Ureter (tissue), 1 donor: ENCODE measurements at regions not wholly inside any gene's neighbourhood (a gene's known extent, or its start where the extent isn't known, plus 50 kb on each side); places are given as distances from the start of the nearest gene placed in this dataset.

Source experiments
- DNase-seq: peaks from one replicate; pipeline ENCODE4 v3.0.0-alpha.2; 2020; ENCODE audit warnings: low spot score
- donor health status: DM: yes; HTN: yes; CAD: no.

DNA sequence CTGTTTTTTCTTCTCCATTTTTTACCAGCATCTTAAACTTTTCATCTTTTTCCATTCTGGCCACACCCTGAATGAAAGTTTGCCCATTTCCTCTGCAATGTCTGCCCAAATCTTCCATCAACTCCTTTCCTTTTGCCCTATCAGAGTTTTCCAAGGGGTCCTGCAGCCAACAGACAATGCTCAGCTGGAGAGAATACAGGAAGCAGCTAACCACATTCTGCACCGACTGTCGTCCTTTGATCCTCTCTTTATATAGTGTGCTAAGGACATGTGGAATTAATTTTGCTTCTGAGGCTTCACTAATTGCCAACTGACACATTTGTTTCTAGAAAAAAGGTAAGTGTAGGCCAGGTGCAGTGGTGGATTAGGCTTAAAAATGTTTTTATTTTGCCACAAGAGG is 50.5 kb upstream of the DLX2 start:
- DNase-seq, result no peak

DNA sequence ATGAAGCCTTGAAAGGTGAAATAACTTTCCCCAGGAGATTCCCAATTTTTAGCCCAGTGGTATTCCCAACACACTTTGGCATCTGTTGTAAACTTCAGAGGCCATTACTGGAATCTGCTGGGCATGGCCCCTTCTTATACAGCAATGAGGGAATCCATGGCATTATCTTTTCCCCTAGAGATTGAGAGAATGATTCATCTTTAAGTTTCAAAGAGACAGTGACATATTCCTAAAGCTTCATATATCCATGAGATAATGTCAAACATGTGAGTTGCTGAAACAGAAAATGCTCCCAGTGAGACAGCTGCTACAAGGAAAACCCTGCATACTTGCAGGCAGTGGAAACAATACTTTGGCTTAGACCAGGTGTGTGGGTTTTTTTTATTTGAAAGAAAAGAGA is 51.1 kb upstream of the DLX2 start:
- no peak for DNase-seq

DNA sequence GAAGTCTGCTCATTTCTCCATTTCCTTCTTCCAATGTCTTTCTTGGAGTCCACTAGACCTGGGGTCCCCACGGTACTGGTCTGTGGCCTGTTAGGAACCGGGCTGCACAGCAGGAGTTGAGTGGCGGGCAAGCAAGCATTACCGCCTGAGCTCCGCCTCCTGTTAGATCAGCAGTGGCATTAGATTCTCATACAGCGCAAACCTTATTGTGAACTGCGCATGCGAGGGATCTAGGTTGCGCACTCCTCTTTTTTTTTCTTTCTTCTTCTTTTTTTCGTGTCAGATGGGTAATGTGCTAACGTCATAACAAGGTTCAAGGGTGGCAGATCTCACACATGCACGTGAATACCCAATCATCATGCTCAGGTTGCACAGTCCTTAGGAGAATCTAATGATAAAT is 53.1 kb upstream of the DLX2 start:
- DNase-seq, result no peak

DNA sequence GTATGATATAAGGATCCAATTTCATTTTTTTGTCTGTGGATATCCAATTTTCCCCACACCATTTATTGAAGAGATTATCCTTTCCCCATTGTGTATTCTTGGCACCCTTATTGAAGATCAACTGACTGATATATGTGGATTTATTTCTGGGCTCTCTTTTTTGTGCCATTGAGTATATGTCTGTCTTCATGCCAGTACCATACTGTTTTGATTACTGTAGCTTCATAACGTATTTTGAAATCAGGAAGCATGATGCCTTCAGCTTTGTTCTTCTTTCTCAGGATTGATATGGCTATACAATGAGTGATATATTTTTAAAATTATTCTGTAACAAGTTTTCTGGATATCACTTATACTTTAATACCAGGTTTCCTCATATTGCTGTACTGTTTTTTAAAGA is 58.1 kb upstream of the DLX2 start:
- DNase-seq, result no peak

DNA sequence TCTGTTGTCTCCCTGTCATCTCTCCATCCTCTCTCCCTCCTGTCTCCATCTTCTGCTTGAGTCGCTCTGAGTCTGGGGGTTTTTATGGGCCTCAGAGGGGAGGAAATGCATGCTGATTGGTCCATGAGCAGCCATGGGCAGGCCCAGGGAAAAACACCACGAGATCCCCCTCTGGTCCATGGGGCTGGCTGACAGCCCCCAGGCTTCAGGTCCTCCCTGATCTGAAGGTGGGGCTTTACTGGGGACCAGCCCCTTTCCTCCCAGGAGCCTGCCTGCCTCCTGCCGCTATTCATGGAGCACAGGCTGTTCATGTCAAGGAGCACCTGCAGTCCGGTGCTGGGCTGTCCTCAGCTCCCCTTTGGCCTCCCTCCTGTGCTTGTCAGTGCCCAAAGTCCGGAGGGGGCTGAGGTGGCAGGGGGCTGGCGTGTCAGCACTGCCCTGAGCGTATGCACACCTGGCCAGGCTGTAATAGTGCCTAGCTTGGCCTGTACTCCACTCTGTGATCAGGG is 59.6 kb upstream of the DLX2 start:
- DNase-seq, result no peak

DNA sequence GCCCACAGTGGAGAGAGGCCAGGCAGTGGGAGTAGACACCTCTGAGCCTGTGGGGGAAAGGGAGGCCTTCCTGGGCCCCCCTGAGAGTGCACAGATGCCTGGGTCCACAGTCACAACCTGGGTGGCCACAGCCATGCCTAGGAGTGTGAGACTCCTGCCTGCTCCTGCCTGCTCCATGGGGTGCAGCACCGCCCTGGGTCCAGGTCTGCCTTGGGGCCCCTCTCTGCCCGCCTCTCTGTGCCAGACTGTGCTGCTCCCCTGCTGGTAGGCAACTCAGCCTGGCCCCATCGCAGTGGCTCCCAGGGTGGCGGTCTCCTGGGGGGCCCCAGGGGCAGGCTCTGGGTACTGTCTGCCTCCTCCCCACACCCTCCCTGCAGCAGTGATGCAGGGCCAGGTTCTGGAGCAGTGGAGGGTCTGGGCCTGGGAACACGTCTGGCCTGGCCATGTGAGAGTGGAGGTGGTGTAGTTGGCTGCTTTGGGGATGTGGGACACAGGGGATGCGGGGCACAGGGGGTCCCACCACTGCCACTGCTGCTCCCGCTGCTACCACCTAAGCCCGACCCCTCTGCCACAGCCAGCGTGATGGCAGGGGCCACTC is 60.1 kb upstream of the DLX2 start:
- DNase-seq, result no peak

DNA sequence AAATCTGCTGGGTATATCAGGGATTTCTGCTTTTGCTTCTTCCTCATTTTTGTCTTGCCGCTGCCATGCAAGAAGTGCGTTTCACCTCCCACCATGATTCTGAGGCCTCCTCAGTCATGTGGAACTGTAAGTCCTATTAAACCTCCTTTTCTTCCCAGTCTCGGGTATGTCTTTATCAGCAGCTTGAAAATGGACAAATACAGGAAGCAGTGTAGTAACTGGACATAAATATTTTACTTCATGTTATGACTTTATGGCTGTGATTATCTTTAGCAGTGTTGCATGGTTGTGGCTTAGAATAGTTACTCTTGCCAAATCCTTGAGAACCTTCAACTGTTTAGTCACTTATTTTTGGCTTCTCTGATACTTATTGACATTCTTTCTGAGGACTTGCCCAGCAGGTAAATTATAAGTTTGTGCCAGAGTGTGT is 66.2 kb upstream of the DLX2 start:
- DNase-seq, result no peak

DNA sequence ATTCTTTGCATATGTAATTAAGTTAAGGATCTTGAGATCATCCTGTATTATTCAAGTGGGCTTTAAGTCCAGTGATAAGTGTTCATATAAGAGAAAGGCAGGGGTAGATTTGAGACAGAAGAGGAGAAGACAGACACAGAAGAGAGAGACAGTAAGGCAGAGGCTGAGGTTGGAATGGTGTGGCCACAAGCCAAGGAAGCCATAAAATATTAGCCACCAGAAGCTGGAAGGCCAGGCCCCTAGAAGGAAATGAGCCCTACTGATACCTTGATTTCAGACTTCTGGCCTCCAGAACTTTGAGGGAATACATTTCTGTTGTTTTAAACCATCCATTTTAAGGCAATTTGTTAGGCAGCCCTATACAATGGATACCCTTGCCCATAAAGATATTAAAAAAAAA is 66.9 kb upstream of the DLX2 start:
- DNase-seq, result no peak

DNA sequence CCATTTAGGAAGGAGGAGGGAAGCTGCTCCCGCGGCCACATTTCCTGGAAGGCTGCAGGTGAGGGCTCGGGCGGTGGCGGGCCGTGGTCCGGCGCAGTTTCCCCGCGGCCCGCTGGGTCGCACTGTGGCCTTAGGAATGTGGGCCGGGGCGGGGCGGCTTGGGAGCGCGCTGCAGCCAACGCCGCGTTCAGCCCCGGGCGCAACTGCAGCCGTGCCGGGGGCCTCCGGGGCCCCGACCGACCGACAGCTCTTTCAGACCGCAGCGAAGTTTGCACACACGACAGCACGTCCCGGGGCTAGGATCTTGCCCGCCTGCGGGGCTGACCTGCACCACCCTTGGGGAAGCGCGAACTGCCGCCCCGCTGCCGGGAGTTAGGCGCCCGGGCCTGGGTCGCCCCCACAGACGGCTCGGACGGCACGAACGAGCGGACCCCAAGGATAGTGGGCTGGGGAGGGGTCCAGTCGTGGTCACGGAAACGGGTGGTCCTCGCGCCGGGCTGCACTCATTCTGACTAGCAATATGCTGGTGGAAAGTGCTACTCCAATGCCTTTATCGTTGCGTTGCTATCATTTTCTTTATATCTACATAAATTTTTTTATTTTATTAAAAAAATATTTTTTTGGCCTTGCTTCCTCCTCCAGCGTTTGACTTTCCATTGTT is 69.9 kb upstream of the DLX2 start:
- DNase-seq, result peak; percentile 76

DNA sequence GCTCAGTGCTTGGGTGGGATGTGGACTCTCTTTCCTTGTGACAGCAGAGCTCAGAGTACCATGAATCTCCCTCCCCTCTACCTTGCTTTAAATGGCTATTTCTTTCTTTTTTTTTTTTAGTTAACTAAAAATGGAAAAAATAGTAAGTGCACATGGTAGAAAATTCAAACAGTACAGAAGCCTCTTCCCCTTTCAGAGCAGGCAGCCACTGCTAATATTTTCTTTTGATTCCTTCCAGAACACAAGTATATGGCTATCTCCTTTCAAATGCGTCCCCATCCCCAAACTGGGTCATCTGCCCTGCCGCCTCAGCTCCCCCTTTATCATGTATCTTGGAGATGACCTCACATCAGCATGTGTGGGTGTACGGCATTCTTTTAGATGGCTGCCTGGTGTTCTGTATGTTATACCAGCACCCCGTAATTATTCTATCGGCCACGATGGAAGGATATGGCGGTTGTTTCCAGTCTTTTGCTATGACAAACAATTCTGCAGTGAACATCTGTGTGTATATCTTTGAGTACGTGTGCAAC is 70.5 kb upstream of the DLX2 start:
- no peak for DNase-seq

DNA sequence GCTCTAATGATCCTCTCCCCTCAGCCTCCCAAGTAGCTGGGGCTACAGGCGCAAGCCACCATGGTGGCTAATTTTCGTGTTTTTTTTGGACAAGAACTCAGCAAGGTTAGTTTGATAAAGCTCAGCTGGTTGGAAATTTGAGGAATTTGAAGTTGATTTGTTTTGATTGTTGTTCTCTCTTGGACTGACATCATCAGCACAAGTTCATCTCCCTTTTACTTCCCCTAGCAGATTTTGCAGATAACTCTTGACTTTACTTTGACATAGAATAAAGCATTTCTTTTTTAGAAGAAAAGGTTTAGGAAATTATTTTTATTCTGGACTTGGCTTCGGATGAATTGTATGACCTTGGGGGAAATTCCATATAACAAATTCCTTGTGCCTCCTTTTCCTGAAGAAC is 74.9 kb upstream of the DLX2 start:
- no peak for DNase-seq

DNA sequence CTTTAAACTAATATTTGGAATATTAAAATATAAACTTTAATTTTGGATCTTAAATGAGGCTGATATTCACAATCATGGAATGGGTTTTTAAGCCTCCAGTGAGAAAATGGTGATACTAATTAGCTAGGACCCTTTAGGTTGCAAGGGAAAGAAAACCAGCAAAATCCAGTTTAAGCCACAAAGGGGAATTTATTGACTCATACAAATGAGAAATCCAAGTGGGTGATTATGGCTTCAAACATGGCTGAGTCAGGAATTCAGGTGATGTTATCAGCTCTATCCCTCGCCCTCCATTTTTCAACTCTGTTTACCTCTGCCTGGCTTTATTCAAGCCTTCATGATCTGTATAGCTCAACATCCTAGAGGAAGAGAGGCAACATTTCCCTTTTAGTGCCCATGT is 75.3 kb upstream of the DLX2 start:
- DNase-seq, result no peak

DNA sequence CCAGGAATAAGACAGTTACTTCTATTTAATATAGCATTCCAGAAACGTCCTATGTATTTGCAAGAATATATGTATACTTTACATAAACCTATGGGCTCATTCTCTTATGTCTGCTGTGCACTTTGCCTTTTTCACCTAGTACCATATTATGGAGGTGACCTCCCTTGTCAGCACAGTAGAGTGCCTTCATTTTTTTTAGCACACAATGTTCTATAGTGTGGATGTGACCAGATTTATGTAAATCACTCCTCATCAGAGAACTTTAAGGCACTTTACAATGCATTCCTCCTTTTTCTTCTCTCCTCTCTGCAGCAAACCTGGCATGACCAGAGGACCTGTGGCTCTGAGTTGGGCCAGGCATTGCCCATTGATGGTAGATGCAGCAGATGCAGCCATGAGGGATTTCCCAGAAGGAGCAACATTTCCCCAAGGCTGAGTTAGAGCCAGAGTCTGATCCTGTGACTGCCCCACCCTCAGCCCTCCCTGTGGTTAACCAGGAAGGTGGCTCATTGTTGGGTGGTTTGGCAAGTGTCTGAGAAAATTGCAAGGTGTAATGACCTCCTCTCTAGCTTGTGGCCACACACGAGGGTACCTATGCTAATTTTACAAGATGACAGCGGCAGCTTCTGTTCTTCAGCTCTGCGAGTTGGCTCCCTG is 76.5 kb upstream of the DLX2 start:
- no peak for DNase-seq

DNA sequence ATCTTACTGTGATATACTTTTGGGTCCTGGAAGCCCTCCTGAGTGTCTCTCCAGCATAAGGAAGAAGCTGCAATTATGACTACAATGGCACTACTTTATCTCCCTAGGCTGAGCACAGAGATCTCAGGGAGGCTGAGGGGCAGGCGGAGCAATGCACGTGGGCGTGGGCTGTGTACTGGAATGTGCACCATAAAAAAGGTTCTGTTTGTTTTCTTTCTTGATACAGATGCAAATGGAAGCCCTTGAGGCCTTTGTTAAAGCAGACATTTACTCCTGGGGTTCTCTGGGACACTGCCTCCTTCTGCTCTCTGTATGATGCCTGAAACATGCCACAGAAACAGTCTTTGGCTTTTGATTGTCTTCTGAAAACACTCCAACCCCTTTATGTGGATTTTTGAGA is 79.1 kb upstream of the DLX2 start:
- DNase-seq, result no peak

DNA sequence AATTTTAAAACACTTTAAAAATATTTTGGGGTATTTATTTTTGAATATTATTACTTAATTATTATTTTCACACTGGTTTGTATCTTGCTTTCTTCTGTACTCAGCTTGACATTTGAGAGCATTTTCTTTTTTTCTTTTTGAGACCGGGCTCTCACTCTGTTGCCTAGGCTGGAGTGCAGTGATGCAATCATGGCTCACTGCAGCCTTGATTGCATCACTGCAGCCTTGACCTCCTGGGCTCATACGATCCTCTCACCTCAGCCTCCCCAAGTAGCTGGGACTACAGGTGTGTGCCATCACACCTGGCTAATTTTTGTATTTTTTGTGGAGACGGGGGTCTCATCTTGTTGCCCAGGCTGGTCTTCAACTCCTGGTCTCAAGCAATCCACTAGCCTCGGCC is 79.9 kb upstream of the DLX2 start:
- no peak for DNase-seq

DNA sequence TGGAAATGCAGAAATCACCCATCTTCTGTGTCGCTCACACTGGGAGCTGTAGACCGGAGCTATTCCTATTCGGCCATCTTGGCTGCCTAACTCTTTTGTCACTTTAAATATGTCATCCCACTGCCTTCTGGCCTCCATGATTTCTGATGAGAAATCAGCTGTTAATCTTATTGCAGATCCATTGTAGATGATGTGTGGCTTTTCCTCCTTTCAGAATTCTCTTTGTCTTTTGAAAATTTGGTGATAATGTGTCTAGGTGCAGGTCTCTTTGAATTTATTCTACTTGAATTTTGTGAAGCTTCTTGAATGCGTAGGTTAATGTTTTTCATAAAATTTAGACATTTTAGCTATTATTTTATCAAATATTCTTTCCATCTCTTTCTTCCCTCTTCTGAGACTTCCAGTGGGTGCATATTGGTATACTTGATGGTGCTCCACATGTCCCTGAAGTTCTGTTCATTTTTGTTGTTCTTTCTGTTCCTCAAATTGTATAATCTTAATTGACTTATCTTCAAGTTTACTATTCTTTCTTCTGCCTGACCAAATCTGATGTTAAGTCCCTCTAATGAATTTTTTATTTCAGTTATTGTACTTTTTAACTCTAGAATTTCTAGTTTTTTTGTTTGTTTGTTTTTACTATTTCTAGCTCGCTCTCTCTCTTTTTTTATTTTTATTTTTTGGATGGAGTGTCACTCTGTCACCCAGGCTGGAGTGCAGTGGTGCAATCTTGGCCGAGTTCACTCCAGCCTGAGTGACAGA is 90.8 kb upstream of the DLX2 start:
- no peak for DNase-seq

DNA sequence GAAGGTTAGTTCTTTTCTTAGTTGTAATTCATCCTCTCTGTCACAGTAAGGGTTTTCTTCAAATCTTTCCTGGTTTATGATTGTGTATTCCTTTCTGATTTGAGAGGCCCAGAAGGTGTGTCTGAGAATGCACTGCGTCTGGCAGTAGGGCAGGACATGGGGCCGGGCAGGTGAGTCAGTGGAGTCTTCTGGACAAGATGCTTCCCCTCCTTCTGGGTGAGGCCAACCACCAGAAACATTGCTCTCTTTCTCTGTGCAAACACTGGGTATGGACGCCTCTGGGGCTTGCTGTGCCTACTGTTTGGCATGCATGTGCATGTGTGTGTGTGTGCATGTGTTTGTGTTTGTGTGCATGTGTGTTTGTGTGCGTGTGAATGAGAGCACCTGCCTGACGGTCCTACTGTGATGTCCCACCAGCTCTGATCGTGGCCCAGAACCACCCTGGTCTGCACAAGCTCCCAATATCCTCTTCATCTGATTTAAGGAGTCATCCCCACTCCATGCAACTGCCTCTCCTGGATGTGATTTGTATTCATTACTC is 93.2 kb upstream of the DLX2 start:
- peak; percentile 74 for DNase-seq

DNA sequence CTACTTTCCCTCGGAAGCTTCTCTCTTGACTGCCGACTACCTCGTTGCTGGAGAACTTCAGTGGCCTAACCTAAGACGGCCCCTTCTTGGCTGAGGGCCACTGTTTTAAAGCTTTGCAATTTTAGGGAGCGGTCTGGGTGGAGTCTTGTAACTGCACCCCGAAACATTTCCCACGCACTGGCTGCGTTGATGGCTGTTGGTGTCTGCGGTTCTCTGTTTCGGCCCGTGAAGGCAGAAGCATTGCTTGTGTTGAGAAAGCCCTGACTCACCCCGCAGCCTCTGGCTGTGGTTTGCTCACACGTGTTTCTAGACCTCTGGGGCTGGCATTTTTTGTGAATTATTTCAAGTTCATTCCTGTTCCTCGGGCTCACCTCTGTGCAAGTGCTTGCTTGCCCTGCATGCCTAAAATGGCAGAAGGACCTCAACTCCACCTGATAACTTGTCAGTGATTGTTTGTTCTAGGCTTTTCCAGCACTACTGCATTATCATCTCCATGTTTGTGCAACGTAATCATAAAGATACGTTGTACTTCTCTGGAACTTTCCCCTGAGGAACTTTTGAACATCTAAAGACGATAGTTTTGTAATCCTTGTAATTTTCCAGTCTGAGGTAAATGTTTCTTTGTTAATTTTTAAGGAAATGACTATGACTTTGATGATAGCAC is 94.2 kb upstream of the DLX2 start:
- DNase-seq, result peak; percentile 78

DNA sequence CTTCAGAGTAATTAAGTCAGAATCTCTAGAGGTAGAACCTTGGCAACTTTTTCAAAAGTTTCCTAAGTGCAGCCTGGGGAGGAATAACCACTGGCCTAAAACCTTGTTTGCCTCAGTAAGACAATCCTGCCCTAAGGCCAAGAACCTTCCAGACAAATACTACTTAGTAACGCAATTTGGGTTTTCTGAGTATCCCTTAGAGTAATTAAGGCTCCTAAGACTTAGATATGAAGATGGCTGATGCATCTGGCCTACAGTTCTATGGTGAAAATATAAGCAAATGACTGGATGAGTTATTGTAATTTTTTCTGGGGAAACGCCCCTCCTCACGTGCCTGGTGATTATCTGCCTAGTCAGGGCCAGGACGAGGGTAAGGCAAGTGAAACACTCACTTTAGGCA is 95.7 kb upstream of the DLX2 start:
- DNase-seq, result no peak

DNA sequence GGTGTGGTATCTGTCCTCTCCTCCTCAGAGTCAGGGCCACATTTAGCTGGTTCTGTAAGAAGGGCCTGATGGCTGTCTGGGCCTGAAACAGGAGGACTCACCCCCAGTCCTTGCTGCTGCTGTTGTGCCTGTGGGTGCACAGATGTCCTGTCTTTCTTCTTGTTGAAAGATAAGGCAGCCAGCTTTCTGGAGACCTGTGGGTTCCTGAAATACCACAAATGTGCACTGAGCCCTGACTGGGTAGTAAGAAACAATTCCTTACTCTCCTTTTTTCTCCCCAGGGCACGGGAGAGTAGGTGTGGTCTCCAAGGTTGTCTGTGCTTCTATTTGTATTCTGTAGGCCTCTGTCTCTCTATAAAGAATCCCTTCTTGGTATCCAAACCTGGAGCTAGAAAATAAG is 96.2 kb upstream of the DLX2 start:
- DNase-seq, result no peak

DNA sequence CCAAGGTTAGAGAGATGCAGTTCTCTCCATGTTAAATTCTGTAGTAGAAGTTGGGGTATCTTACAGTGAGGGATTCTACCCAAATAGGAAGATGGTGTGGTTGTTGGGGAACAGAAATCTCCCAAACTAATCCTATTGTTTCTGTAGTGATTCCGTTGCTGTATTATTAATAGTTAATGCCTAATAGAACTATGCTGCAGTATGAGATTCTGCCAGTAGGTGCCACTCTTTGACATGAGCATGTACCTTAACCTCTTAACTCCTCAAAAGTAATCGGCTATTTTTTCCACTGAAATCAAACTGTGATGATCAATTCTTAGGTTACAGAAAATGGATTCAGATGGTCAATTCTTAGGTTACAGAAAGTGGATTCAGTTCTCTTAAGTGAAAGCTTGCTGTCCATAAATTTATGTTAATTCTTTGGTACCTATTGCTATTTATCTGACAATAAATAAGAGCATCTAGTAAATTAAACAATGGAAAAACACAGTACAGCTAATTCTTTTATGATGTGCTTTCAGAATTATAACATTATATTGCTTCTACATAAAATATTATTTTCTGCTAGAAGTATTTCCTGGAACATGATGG is 97.9 kb upstream of the DLX2 start:
- no peak for DNase-seq
